OCI-LY3 (cell line): ENCODE measurements at regions not wholly inside any gene's neighbourhood (a gene's known extent, or its start where the extent isn't known, plus 50 kb on each side); places are given as distances from the start of the nearest gene placed in this dataset.
A peak's percentile ranks its signal among the peaks of the same experiment; 100 is the strongest.
"Not testable (repeated sequence)": the region's sequence is repeated elsewhere in the genome, so short reads cannot be mapped to it uniquely, and the experiment has no call there.

ENCODE experiments used
- H2AFZ ChIP-seq: fragments of 200-600, 300-600 bp; shearing (Covaris generic); 2 replicates; pipeline ENCODE4 v1.6.0; 2014; ENCODE audit warnings: antibody characterized with exemption, low read depth, low read length
- H3K27ac ChIP-seq: fragments of 200-600, 300-600 bp; sonication (generic); 2 replicates; pipeline ENCODE4 v1.5.1; 2014; ENCODE audit warnings: mild to moderate bottlenecking, low read length, moderate library complexity, mixed read lengths
- H3K27me3 ChIP-seq: fragments of 200-600, 300-600 bp; sonication (generic); 2 replicates; pipeline ENCODE4 v1.6.1; 2014; ENCODE audit warnings: low read depth, low read length, mixed read lengths
- H3K36me3 ChIP-seq: fragments of 200-600, 300-600 bp; sonication (generic); replicated peaks from 2 replicates; pipeline ENCODE3; 2014; ENCODE audit warnings: low read depth, low read length, mixed read lengths
- H3K4me1 ChIP-seq: fragments of 300-600, 200-600 bp; sonication (generic); 2 replicates; pipeline ENCODE4 v1.6.1; 2014; ENCODE audit warnings: low read length, mixed read lengths
- H3K4me2 ChIP-seq: fragments of 200-600, 300-600 bp; sonication (generic); 2 replicates; pipeline ENCODE4 v1.6.1; 2014; ENCODE audit warnings: low read length, mixed read lengths
- H3K4me3 ChIP-seq: fragments of 300-600, 200-600 bp; sonication (generic); 2 replicates; pipeline ENCODE4 v1.5.1; 2014; ENCODE audit warnings: antibody characterized with exemption, mild to moderate bottlenecking, low read length, moderate library complexity
- H3K79me2 ChIP-seq: fragments of 300-600, 200-600 bp; shearing (Covaris generic); 2 replicates; pipeline ENCODE4 v1.6.1; 2014; ENCODE audit warnings: mild to moderate bottlenecking, low read length, mixed read lengths
- H3K9ac ChIP-seq: fragments of 300-600, 200-600 bp; shearing (Covaris generic); 2 replicates; pipeline ENCODE4 v1.6.0; 2014; ENCODE audit warnings: mild to moderate bottlenecking, low read length, moderate library complexity
- H3K9me3 ChIP-seq: fragments of 200-600, 300-600 bp; shearing (Covaris generic); 2 replicates; pipeline ENCODE4 v1.6.1; 2014; ENCODE audit warnings: low read length, mixed read lengths; ENCODE audit not compliant: insufficient read depth
- H4K20me1 ChIP-seq: fragments of 200-600, 300-600 bp; sonication (generic); 2 replicates; pipeline ENCODE4 v1.6.1; 2016; ENCODE audit warnings: low read length, mixed read lengths; ENCODE audit not compliant: insufficient read depth
- CTCF ChIP-seq: fragments of 200-600, 300-600 bp; sonication (generic); IDR thresholded peaks from 2 replicates; pipeline ENCODE4 v1.5.1; 2014; ENCODE audit warnings: antibody characterized with exemption, low read length, low read depth
- EZH2phosphoT487 ChIP-seq: fragments of 200-600 bp; shearing (Covaris generic); IDR thresholded peaks from 2 replicates; pipeline ENCODE4 v1.6.1; 2018; ENCODE audit warnings: antibody characterized with exemption, mixed run types, low read depth

DNA sequence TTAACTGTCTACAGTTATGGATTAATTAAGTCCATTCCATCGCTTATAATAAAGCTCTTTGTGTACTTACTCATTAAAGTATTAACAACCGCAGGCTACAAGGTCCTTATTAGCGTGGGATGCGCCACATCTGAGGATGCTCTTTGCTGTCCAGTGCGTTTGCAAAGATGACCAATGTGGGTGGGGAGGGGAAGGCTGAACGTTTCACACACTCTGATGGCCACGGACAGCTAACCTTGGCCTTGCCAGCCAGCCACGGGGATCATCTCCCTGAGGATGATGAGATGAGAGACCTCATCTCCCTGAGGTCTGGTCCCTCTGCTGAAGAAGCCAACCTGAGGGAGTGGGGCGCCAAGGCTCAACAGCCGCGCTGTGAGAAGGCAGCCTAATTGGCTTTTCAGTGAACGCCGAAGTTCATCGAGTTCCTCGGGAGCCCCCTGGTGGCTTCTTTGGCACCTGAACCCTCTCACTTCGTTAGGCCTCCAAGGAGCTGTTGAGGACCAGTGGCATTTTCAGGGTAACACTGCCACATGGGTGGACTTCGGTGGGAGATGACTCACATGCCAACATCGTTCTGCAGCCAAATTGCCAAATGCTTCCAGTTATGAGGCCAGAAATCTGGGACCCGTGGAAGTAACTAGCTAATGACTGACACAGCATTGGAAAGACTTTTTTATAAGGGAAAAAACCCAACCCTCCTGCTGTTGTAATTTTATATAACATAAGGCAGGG lies 69.3 kb upstream of the SEC11C start:
- Histone ChIP-seq H3K4me1 (peaks cover 51% of the 10 kb centered on the region), H3K27me3 (no peaks in the 10 kb centered on the region), H3K9ac (peak overlapping the region; percentile 25; the same call in 1 of the 2 replicates), H4K20me1 (no peaks in the 10 kb centered on the region), H3K36me3 (peaks cover 12% of the 10 kb centered on the region), H3K27ac (peak overlapping the region; percentile 20; the same call in 1 of the 2 replicates), H3K79me2 (no peaks in the 10 kb centered on the region; the same call in 1 of the 2 replicates), H3K4me2 (peak overlapping the region; percentile 62), H3K4me3 (peak overlapping the region; percentile 24), H2AFZ (peak overlapping the region; percentile 78), H3K9me3 (peaks cover 12% of the 10 kb centered on the region)
- peak; percentile 100 for TF ChIP-seq CTCF
- TF ChIP-seq EZH2phosphoT487 = no peak

DNA sequence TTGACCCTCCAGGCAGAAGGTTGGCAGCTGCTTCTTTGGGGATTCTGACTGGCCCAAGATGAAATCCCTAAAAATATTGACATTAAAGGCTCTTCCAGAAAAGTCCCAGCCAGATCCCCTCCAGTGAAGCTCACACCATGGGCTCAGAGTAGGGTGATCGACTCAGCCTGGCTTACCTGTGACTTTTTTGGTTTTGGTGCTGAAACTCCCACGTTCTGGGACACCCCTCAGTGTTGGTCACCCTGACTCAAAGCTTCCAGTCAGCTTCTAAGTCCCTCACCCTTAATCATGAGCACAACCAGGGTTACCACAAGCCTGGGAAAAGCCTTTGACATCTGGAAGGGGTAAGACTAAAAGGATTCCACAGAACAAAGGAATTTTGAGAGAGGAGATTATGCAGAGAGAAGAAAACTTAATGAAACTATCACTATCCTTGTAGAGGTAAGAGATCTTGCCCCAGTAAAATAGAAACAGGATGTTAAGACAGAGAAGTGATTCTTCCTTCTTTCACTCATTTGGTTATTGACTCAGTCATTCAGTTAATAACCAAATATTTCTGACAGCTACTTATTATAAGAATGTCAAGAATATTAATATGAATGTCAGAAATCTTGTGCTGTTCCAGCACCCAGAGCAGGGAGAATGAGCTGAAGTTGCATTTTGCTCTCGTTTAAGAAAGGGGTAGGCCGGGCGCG lies 66.8 kb upstream of the SEC11C start:
- H3K4me3 ChIP-seq = peak overlapping the region; percentile 68
- H4K20me1 ChIP-seq = no peaks in the 10 kb centered on the region
- H2AFZ ChIP-seq = peak overlapping the region; percentile 0; the same call in 1 of the 2 replicates
- H3K9me3 ChIP-seq = peaks cover 16% of the 10 kb centered on the region
- H3K79me2 ChIP-seq = no peaks in the 10 kb centered on the region; the same call in 1 of the 2 replicates
- peak overlapping the region; percentile 73 for H3K4me2 ChIP-seq
- H3K9ac ChIP-seq = peak overlapping the region; percentile 81
- H3K4me1 ChIP-seq = peaks cover 51% of the 10 kb centered on the region
- peak overlapping the region; percentile 89 for H3K27ac ChIP-seq
- H3K36me3 ChIP-seq = peaks cover 20% of the 10 kb centered on the region
- H3K27me3 ChIP-seq = no peaks in the 10 kb centered on the region
- TF ChIP-seq EZH2phosphoT487 (no peak), CTCF (no peak)

DNA sequence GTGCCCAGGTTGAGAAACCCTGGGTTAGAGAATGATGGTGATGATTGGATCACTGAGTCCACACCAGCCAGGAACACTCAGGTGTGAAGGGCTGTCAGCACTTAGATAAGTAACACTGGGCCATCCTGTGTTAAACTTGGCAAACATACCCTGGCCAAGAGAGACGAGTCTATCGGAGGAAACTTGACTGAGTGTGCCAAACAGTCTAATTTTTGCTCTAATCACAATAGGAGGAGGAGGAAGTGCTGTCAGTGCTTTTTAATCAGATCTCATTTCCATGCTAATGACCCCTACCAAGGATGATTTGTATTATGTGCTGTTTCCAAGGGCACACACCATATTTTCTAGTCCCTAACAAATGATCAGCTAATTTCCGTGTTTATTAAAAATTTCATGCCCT lies 63.8 kb upstream of the SEC11C start:
- Histone ChIP-seq H3K27ac (no peak overlapping the region), H3K79me2 (no peaks in the 10 kb centered on the region; the same call in 1 of the 2 replicates), H4K20me1 (no peaks in the 10 kb centered on the region), H3K9ac (no peak overlapping the region), H2AFZ (no peak overlapping the region), H3K4me1 (peaks cover 46% of the 10 kb centered on the region), H3K36me3 (peaks cover 20% of the 10 kb centered on the region), H3K4me3 (no peak overlapping the region), H3K4me2 (no peak overlapping the region), H3K27me3 (no peaks in the 10 kb centered on the region), H3K9me3 (peaks cover 16% of the 10 kb centered on the region)
- TF ChIP-seq EZH2phosphoT487 (no peak), CTCF (no peak)

- peaks cover 18% of the 10 kb centered on the region for H3K36me3 ChIP-seq
- no peak overlapping the region for H2AFZ ChIP-seq
- H3K79me2 ChIP-seq = no peaks in the 10 kb centered on the region; the same call in 1 of the 2 replicates
- H3K9ac ChIP-seq = no peak overlapping the region
- H4K20me1 ChIP-seq = no peaks in the 10 kb centered on the region
- H3K4me1 ChIP-seq = peaks cover 26% of the 10 kb centered on the region
- H3K27me3 ChIP-seq = no peaks in the 10 kb centered on the region
- TF ChIP-seq EZH2phosphoT487 (no peak), CTCF (no peak)
- no peak overlapping the region for H3K4me2 ChIP-seq
- no peak overlapping the region for H3K4me3 ChIP-seq
- H3K27ac ChIP-seq = no peak overlapping the region
- peaks cover 14% of the 10 kb centered on the region for H3K9me3 ChIP-seq
These were observed 60.4 kb upstream of the SEC11C start for GRCh38 chr18:59079264-59079663.

DNA sequence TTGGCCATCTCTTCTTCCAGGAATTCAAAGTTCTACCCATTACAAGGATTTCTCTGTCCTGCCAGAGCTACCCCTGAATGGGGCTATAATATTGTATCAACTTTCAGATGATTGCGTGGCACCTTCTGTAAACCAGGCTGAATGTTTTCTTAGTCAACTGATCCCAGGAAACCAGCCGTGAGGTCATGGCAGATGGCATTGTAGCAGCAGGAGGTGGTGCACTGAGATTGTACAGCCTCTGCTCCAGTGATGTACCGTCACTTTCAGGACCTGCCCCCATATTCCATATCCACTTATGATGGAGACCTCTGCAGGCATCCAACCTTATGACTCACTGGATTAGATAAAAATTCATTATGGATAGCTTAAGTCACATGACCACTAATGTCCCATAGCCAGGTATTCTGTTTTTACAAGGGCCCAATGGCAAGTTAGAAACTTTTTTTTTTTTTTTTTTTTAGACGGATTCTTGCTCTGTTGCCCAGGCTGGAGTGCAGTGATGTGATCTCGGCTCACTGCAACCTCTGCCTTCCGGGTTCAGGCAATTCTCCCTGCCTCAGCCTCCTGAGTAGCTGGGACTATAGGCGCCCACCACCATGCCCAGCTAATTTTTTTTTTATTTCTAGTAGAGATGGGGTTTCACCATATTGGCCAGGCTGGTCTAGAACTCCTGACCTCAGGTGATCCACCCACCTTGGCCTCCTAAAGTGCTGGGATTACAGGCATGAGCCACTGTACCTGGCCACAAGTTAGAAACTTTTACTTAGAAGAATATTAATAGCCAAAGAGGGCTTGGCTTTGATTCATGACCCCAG lies 59.8 kb upstream of the SEC11C start:
- not testable (repeated sequence) for H3K9ac ChIP-seq, H3K9me3 ChIP-seq, H3K79me2 ChIP-seq, H4K20me1 ChIP-seq, H3K27me3 ChIP-seq, H3K27ac ChIP-seq, H3K4me3 ChIP-seq, H2AFZ ChIP-seq, H3K4me2 ChIP-seq
- peaks cover 26% of the 10 kb centered on the region for H3K4me1 ChIP-seq
- peaks cover 11% of the 10 kb centered on the region for H3K36me3 ChIP-seq
